GM19372 (cell line): ENCODE measurements at regions not wholly inside any gene's neighbourhood (a gene's known extent, or its start where the extent isn't known, plus 50 kb on each side); places are given as distances from the start of the nearest gene placed in this dataset.
"Not testable (repeated sequence)": the region's sequence is repeated elsewhere in the genome, so short reads cannot be mapped to it uniquely, and the experiment has no call there.

Experiments used
- ATAC-seq: cut with Tn5 transposase; IDR thresholded peaks from one replicate; pipeline ENCODE4 v1.9.1; 2021; ENCODE audit warnings: mild to moderate bottlenecking, low read depth, moderate library complexity; ENCODE audit not compliant: unreplicated experiment

GRCh38 chr10:53664282-53665019, 891.9 kb upstream of the MBL2 start:
- ATAC-seq: no peak

- no peak for ATAC-seq
Observed at GRCh38 chr10:53650794-53651193, 878.2 kb upstream of the MBL2 start.

- not testable (repeated sequence) for ATAC-seq
Observed at GRCh38 chr10:53647221-53647620, 874.6 kb upstream of the MBL2 start.

GRCh38 chr10:53646525-53646924, 873.9 kb upstream of the MBL2 start:
- ATAC-seq: no peak

GRCh38 chr10:53645951-53646350, 873.4 kb upstream of the MBL2 start:
- ATAC-seq: no peak

GRCh38 chr10:53638006-53638405, 865.4 kb upstream of the MBL2 start:
- no peak for ATAC-seq

GRCh38 chr10:53624722-53625121, 852.1 kb upstream of the MBL2 start:
- ATAC-seq: no peak

GRCh38 chr10:53622201-53622600, 849.6 kb upstream of the MBL2 start:
- ATAC-seq: no peak

- ATAC-seq: no peak
Observed at GRCh38 chr10:53619671-53620070, 847.1 kb upstream of the MBL2 start.

- no peak for ATAC-seq
Observed at GRCh38 chr10:53607691-53608090, 835.1 kb upstream of the MBL2 start.

- no peak for ATAC-seq
Observed at GRCh38 chr10:53606981-53607380, 834.4 kb upstream of the MBL2 start.

GRCh38 chr10:53601260-53601875, 828.8 kb upstream of the MBL2 start:
- no peak for ATAC-seq

- no peak for ATAC-seq
Observed at GRCh38 chr10:53598914-53599313, 826.3 kb upstream of the MBL2 start.

GRCh38 chr10:53597835-53598251, 825.3 kb upstream of the MBL2 start:
- ATAC-seq: no peak

- no peak for ATAC-seq
Observed at GRCh38 chr10:53580465-53580864, 807.9 kb upstream of the MBL2 start.

- no peak for ATAC-seq
Observed at GRCh38 chr10:53579773-53580172, 807.2 kb upstream of the MBL2 start.

GRCh38 chr10:53574024-53574423, 801.4 kb upstream of the MBL2 start:
- ATAC-seq: no peak

- no peak for ATAC-seq
Observed at GRCh38 chr10:53573498-53573897, 800.9 kb upstream of the MBL2 start.

- ATAC-seq: no peak
Observed at GRCh38 chr10:53572799-53573198, 800.2 kb upstream of the MBL2 start.

GRCh38 chr10:53570221-53570620, 797.6 kb upstream of the MBL2 start:
- ATAC-seq: no peak

- ATAC-seq: no peak
Observed at GRCh38 chr10:53569455-53569854, 796.9 kb upstream of the MBL2 start.

GRCh38 chr10:53548664-53549063, 776.1 kb upstream of the MBL2 start:
- no peak for ATAC-seq
